Fibroblast of the aortic adventitia (primary cell): ENCODE measurements at regions not wholly inside any gene's neighbourhood (a gene's known extent, or its start where the extent isn't known, plus 50 kb on each side); places are given as distances from the start of the nearest gene placed in this dataset.

Source experiments
- DNase-seq: peaks from one replicate; pipeline ENCODE4 v3.0.0-alpha.2; 2010; ENCODE audit warnings: low read depth
- H3K4me3 ChIP-seq: 2 replicates; pipeline ENCODE4 v1.5.1; 2011; ENCODE audit warnings: low read depth, mild to moderate bottlenecking, control low read depth, low read length, moderate library complexity
- TF ChIP-seq, protein P1 (sequence below): IDR thresholded peaks from 2 replicates; pipeline ENCODE4 v1.5.1; 2011; ENCODE audit warnings: mild to moderate bottlenecking, low read length, control low read depth, inconsistent platforms; ENCODE audit not compliant: insufficient read depth

GRCh38 chr6:1190366-1190765, 121.5 kb upstream of the FOXQ1 start:
- DNase-seq: peak; percentile 79
- no peak overlapping the region for H3K4me3 ChIP-seq
- TF ChIP-seq, protein P1, sequence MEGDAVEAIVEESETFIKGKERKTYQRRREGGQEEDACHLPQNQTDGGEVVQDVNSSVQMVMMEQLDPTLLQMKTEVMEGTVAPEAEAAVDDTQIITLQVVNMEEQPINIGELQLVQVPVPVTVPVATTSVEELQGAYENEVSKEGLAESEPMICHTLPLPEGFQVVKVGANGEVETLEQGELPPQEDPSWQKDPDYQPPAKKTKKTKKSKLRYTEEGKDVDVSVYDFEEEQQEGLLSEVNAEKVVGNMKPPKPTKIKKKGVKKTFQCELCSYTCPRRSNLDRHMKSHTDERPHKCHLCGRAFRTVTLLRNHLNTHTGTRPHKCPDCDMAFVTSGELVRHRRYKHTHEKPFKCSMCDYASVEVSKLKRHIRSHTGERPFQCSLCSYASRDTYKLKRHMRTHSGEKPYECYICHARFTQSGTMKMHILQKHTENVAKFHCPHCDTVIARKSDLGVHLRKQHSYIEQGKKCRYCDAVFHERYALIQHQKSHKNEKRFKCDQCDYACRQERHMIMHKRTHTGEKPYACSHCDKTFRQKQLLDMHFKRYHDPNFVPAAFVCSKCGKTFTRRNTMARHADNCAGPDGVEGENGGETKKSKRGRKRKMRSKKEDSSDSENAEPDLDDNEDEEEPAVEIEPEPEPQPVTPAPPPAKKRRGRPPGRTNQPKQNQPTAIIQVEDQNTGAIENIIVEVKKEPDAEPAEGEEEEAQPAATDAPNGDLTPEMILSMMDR: no peak

DNA sequence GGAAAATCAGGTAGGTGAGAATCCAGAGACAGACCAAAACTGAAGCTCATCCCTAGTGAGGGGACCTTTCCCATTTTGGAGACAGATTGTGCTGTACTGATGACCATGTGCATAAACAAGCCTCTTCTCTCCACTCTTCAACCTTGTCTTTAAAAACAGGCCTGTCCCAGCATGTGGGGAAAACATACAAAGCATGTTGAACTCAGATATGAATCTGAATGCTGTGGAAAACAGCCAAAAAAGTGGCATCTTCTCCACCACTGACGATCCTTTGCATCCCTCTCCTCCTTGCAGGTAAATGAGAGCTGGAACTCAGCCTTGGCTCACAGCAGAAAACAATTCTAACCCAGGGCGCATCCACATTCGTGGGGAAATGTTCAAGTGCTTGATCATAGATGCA, 123.7 kb upstream of the FOXQ1 start:
- H3K4me3 ChIP-seq: no peak overlapping the region
- TF ChIP-seq, protein P1: no peak
- no peak for DNase-seq

DNA sequence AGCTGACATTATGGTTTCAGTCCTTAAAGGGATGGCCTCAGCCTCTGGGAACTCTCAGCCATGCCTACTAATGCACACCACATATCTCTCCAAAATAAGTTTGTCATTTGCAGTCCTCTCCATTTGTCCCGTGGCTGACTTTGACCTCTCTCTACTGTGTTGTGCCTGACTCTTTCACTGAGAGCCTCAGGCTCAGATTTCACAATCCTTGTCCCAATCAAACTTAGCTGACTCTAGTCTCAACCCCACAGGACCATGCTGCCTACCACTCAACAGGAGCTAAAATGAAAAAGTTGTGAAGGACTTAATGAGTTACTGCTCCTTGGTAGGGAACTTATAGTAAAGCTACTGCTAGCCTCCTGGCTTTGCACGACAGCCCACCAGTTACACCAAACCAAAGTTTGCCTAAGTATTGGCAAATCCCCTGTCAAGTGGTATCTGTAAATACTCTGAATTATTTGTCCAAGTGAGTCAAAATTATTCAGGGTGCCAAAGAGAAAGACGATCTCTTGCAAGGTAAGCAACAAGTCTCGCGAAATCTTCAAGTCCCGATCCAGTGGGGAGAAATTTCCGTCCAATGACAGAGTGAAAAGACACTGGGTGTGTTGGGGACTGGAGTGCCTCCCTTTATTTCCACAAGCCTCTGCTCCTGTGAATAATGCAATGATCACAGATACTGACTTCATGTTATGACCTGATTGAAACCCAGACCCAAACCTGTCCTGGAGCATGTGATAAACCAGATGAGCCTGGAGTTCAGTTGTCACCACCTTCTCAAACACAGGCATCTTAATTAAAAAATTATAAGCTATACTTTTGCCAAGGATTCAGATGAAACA, 124.4 kb upstream of the FOXQ1 start:
- no peak overlapping the region for H3K4me3 ChIP-seq
- no peak for DNase-seq
- TF ChIP-seq, protein P1: no peak

- DNase-seq: no peak
- TF ChIP-seq, protein P1: no peak
- no peak overlapping the region for H3K4me3 ChIP-seq
Measured at GRCh38 chr6:1184318-1184717, 127.6 kb upstream of the FOXQ1 start.

GRCh38 chr6:1182722-1183521, 129.0 kb upstream of the FOXQ1 start:
- no peak overlapping the region for H3K4me3 ChIP-seq
- DNase-seq: peak; percentile 49
- TF ChIP-seq, protein P1: no peak

GRCh38 chr6:1181939-1182605, 129.8 kb upstream of the FOXQ1 start:
- no peak overlapping the region for H3K4me3 ChIP-seq
- TF ChIP-seq, protein P1: no peak
- no peak for DNase-seq
